ENCODE measurements at regions not wholly inside any gene's neighbourhood (a gene's known extent, or its start where the extent isn't known, plus 50 kb on each side); places are given as distances from the start of the nearest gene placed in this dataset.
"Not testable (repeated sequence)": the region's sequence is repeated elsewhere in the genome, so short reads cannot be mapped to it uniquely, and the experiment has no call there.

DNA sequence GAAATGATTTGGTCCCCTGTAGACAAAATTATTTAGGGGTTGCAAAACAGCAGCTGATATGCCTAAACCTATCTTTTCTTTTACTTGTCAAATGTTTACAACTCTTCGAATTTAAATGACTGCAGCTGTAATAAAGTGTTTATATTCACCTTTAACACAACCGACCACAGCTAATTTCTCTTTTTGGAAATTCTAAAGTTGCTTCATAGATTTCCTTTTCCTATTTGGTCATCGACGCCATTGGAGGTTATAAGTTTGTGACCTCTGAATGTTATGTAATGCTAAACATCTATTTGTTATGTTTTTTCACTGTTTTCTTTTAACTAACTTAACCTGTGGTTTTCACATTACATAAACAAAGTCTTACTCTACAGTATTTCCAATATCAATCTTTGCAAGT lies 1094.9 kb upstream of the EPHA6 start:
- no peak for DNase-seq (ENCODE audit: low read depth)
- Histone ChIP-seq H3K27me3 (replicated peaks; ENCODE audit: control insufficient read depth, insufficient read depth, low read length) (no peaks in the 10 kb centered on the region), H3K4me1 (ENCODE audit: control insufficient read depth, insufficient read depth, low read length) (no peaks in the 10 kb centered on the region), H3K9ac (ENCODE audit: low read length) (no peak overlapping the region), H3K4me3 (ENCODE audit: low read length) (no peak overlapping the region), H3K36me3 (ENCODE audit: control insufficient read depth, insufficient read depth, low read length, severe bottlenecking) (no peaks in the 10 kb centered on the region), H3K9me3 (ENCODE audit: control insufficient read depth, low read length) (no peaks in the 10 kb centered on the region)

- Histone ChIP-seq H3K36me3 (ENCODE audit: control insufficient read depth, insufficient read depth, low read length, severe bottlenecking) (no peaks in the 10 kb centered on the region), H3K4me3 (ENCODE audit: low read length) (no peak overlapping the region), H3K4me1 (ENCODE audit: control insufficient read depth, insufficient read depth, low read length) (no peaks in the 10 kb centered on the region), H3K9me3 (ENCODE audit: control insufficient read depth, low read length) (no peaks in the 10 kb centered on the region), H3K27me3 (replicated peaks; ENCODE audit: control insufficient read depth, insufficient read depth, low read length) (no peaks in the 10 kb centered on the region), H3K9ac (ENCODE audit: low read length) (no peak overlapping the region)
- no peak for DNase-seq (ENCODE audit: low read depth)
Measured at GRCh38 chr3:95721938-95722337, 1092.5 kb upstream of the EPHA6 start.

DNA sequence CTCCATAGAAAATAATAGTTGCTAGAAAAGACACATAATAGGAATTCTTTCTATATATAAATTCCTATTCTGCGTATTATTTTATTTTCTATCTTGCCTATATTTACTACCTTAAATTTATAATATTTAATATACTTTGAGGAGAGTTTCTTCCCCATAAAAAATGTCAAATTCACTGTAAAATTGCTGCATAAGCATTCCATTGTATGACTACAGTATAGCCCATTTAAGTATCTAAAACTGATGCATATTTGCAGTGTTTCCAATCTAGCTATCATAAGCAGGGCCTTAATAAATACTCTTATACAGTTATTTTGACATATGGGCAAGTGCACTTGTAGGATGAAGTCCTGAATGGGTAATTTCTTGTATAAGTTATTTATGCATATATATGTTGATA lies 1088.6 kb upstream of the EPHA6 start:
- no peak overlapping the region for H3K4me3 ChIP-seq (ENCODE audit: low read length)
- no peak overlapping the region for H3K9ac ChIP-seq (ENCODE audit: low read length)
- no peaks in the 10 kb centered on the region for H3K27me3 ChIP-seq (replicated peaks; ENCODE audit: control insufficient read depth, insufficient read depth, low read length)
- no peaks in the 10 kb centered on the region for H3K4me1 ChIP-seq (ENCODE audit: control insufficient read depth, insufficient read depth, low read length)
- no peaks in the 10 kb centered on the region for H3K9me3 ChIP-seq (ENCODE audit: control insufficient read depth, low read length)
- no peaks in the 10 kb centered on the region for H3K36me3 ChIP-seq (ENCODE audit: control insufficient read depth, insufficient read depth, low read length, severe bottlenecking)
- DNase-seq (ENCODE audit: low read depth), result no peak

DNA sequence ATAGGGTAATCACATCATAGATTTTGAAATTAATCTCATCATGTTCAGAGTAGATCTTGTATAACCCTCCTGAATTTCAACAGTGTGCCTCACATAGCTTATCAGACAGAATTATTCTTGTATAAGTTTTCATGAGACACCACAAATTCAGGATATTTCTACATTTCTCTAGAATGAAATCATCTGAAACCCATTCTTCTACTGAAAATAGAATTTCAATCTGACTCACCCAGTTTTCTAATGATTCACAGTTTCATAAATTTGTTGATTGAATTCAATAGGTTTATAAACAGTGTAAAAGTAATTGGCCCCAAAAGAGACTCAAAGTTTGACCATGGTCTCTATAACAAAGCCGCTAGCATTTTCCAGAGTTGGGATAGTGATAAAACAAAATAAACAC lies 1082.6 kb upstream of the EPHA6 start:
- Histone ChIP-seq H3K27me3 (replicated peaks; ENCODE audit: control insufficient read depth, insufficient read depth, low read length) (no peaks in the 10 kb centered on the region), H3K4me1 (ENCODE audit: control insufficient read depth, insufficient read depth, low read length) (peaks cover 4% of the 10 kb centered on the region), H3K9ac (ENCODE audit: low read length) (no peak overlapping the region), H3K9me3 (ENCODE audit: control insufficient read depth, low read length) (no peaks in the 10 kb centered on the region), H3K4me3 (ENCODE audit: low read length) (no peak overlapping the region), H3K36me3 (ENCODE audit: control insufficient read depth, insufficient read depth, low read length, severe bottlenecking) (no peaks in the 10 kb centered on the region)
- DNase-seq (ENCODE audit: low read depth), result no peak

DNA sequence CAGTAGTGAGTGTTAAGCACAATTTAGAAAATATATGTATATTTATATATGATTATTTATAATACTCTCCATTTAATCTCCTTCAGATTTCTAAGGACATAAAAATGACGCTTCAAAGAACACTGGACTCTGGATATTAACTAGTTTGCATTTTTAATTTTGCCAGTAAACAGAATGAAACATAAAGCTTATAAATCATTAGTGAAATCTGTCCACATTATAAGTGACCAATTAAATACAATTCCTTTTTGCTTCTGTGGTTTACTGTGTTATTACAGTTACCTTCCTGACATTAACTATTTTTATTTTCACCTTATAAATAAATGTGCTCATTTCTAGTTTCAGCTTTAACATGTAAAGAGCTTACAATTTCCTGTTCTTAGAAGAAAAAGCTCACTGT lies 1081.1 kb upstream of the EPHA6 start:
- peaks cover 4% of the 10 kb centered on the region for H3K4me1 ChIP-seq (ENCODE audit: control insufficient read depth, insufficient read depth, low read length)
- DNase-seq (ENCODE audit: low read depth), result no peak
- no peaks in the 10 kb centered on the region for H3K36me3 ChIP-seq (ENCODE audit: control insufficient read depth, insufficient read depth, low read length, severe bottlenecking)
- H3K9me3 ChIP-seq (ENCODE audit: control insufficient read depth, low read length), result no peaks in the 10 kb centered on the region
- no peak overlapping the region for H3K4me3 ChIP-seq (ENCODE audit: low read length)
- H3K9ac ChIP-seq (ENCODE audit: low read length), result no peak overlapping the region
- no peaks in the 10 kb centered on the region for H3K27me3 ChIP-seq (replicated peaks; ENCODE audit: control insufficient read depth, insufficient read depth, low read length)

GRCh38 chr3:95738045-95738444 lies 1076.3 kb upstream of the EPHA6 start:
- no peaks in the 10 kb centered on the region for H3K36me3 ChIP-seq (ENCODE audit: control insufficient read depth, insufficient read depth, low read length, severe bottlenecking)
- DNase-seq (ENCODE audit: low read depth), result no peak
- no peaks in the 10 kb centered on the region for H3K27me3 ChIP-seq (replicated peaks; ENCODE audit: control insufficient read depth, insufficient read depth, low read length)
- H3K9ac ChIP-seq (ENCODE audit: low read length), result no peak overlapping the region
- no peak overlapping the region for H3K4me3 ChIP-seq (ENCODE audit: low read length)
- H3K9me3 ChIP-seq (ENCODE audit: control insufficient read depth, low read length), result no peaks in the 10 kb centered on the region
- no peaks in the 10 kb centered on the region for H3K4me1 ChIP-seq (ENCODE audit: control insufficient read depth, insufficient read depth, low read length)

DNA sequence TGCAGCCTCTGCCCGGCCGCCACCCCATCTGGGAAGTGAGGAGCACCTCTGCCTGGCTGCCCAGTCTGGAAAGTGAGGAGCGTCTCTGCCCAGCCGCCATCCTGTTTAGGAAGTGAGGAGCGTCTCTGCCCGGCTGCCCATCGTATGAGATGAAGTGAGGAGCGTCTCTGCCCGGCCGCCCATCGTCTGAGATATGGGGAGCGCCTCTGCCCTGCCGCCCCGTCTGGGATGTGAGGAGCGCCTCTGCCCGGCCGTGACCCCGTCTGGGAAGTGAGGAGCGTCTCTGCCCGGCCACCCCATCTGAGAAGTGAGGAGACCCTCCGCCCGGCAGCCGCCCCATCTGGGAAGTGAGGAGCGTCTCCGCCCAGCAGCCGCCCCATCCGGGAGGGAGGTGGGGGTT lies 1069.5 kb upstream of the EPHA6 start:
- not testable (repeated sequence) for H3K27me3 ChIP-seq (replicated peaks; ENCODE audit: control insufficient read depth, insufficient read depth, low read length); H3K9ac ChIP-seq (ENCODE audit: low read length); H3K4me1 ChIP-seq (ENCODE audit: control insufficient read depth, insufficient read depth, low read length); H3K9me3 ChIP-seq (ENCODE audit: control insufficient read depth, low read length); DNase-seq (ENCODE audit: low read depth); H3K36me3 ChIP-seq (ENCODE audit: control insufficient read depth, insufficient read depth, low read length, severe bottlenecking); H3K4me3 ChIP-seq (ENCODE audit: low read length)

DNA sequence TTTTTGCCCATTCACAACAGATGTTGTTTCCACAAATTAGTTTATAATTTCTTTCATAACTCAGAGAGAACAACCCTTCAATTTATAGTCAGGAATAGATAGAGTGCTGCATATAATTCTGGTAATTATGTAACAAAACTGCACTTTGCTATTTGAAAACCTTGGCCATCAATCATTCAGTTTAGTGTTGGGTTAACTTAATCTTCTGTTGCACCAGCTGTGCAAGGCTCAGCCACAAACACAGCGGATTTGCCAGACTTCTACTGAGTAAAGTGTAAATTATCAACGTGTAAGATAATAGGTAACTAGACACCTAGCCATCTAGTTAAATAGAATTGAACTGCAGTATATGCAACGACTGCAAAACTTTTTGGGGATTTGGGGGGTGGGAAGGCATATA lies 1064.3 kb upstream of the EPHA6 start:
- H3K9me3 ChIP-seq (ENCODE audit: control insufficient read depth, low read length), result no peaks in the 10 kb centered on the region
- H3K4me3 ChIP-seq (ENCODE audit: low read length), result no peak overlapping the region
- no peak overlapping the region for H3K9ac ChIP-seq (ENCODE audit: low read length)
- no peak for DNase-seq (ENCODE audit: low read depth)
- no peaks in the 10 kb centered on the region for H3K4me1 ChIP-seq (ENCODE audit: control insufficient read depth, insufficient read depth, low read length)
- no peaks in the 10 kb centered on the region for H3K27me3 ChIP-seq (replicated peaks; ENCODE audit: control insufficient read depth, insufficient read depth, low read length)
- no peaks in the 10 kb centered on the region for H3K36me3 ChIP-seq (ENCODE audit: control insufficient read depth, insufficient read depth, low read length, severe bottlenecking)

- Histone ChIP-seq H3K9me3 (ENCODE audit: control insufficient read depth, low read length) (no peaks in the 10 kb centered on the region), H3K4me1 (ENCODE audit: control insufficient read depth, insufficient read depth, low read length) (no peaks in the 10 kb centered on the region), H3K4me3 (ENCODE audit: low read length) (no peak overlapping the region), H3K9ac (ENCODE audit: low read length) (no peak overlapping the region), H3K36me3 (ENCODE audit: control insufficient read depth, insufficient read depth, low read length, severe bottlenecking) (no peaks in the 10 kb centered on the region), H3K27me3 (replicated peaks; ENCODE audit: control insufficient read depth, insufficient read depth, low read length) (no peaks in the 10 kb centered on the region)
- no peak for DNase-seq (ENCODE audit: low read depth)
Measured at GRCh38 chr3:95751509-95751908, 1062.9 kb upstream of the EPHA6 start.

- no peak overlapping the region for H3K9ac ChIP-seq (ENCODE audit: low read length)
- H3K36me3 ChIP-seq (ENCODE audit: control insufficient read depth, insufficient read depth, low read length, severe bottlenecking), result no peaks in the 10 kb centered on the region
- H3K9me3 ChIP-seq (ENCODE audit: control insufficient read depth, low read length), result no peaks in the 10 kb centered on the region
- H3K4me3 ChIP-seq (ENCODE audit: low read length), result no peak overlapping the region
- H3K4me1 ChIP-seq (ENCODE audit: control insufficient read depth, insufficient read depth, low read length), result no peaks in the 10 kb centered on the region
- DNase-seq (ENCODE audit: low read depth), result no peak
- no peaks in the 10 kb centered on the region for H3K27me3 ChIP-seq (replicated peaks; ENCODE audit: control insufficient read depth, insufficient read depth, low read length)
Measured at GRCh38 chr3:95752199-95752598, 1062.2 kb upstream of the EPHA6 start.

DNA sequence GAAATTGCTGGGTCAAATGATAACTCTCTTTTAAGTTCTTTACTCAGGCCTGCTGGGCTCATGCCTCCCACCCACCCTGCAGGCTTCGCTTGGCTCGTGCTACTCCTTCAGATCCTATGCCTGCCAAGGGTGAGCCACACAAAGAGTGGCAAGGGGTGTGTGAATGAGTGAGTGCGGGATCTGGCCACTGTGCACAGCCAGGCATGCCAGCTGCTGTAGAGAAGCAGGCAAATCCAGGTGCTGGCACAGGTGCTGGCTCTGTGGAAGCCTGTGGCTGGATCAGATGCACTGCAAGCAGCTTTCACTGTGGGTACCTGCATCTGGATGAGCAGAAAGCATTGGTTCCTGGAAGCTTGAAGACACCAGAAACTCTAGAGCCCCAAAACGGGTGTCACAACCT lies 1055.7 kb upstream of the EPHA6 start:
- Histone ChIP-seq H3K36me3 (ENCODE audit: control insufficient read depth, insufficient read depth, low read length, severe bottlenecking) (no peaks in the 10 kb centered on the region), H3K4me1 (ENCODE audit: control insufficient read depth, insufficient read depth, low read length) (no peaks in the 10 kb centered on the region), H3K9me3 (ENCODE audit: control insufficient read depth, low read length) (no peaks in the 10 kb centered on the region), H3K9ac (ENCODE audit: low read length) (no peak overlapping the region), H3K4me3 (ENCODE audit: low read length) (no peak overlapping the region), H3K27me3 (replicated peaks; ENCODE audit: control insufficient read depth, insufficient read depth, low read length) (no peaks in the 10 kb centered on the region)
- no peak for DNase-seq (ENCODE audit: low read depth)

- Histone ChIP-seq H3K4me1 (ENCODE audit: control insufficient read depth, insufficient read depth, low read length) (no peaks in the 10 kb centered on the region), H3K9ac (ENCODE audit: low read length) (no peak overlapping the region), H3K36me3 (ENCODE audit: control insufficient read depth, insufficient read depth, low read length, severe bottlenecking) (no peaks in the 10 kb centered on the region), H3K4me3 (ENCODE audit: low read length) (no peak overlapping the region), H3K27me3 (replicated peaks; ENCODE audit: control insufficient read depth, insufficient read depth, low read length) (no peaks in the 10 kb centered on the region), H3K9me3 (ENCODE audit: control insufficient read depth, low read length) (no peaks in the 10 kb centered on the region)
- DNase-seq (ENCODE audit: low read depth), result no peak
Measured at GRCh38 chr3:95759614-95760301, 1054.6 kb upstream of the EPHA6 start.

All from adipocyte (in vitro differentiated cells).